Hematopoietic multipotent progenitor cell treated with erythropoietin and hydrocortisone succinate and interleukin-3 and kit ligand, for 15 days (in vitro differentiated cells): ENCODE measurements at regions not wholly inside any gene's neighbourhood (a gene's known extent, or its start where the extent isn't known, plus 50 kb on each side); places are given as distances from the start of the nearest gene placed in this dataset.
"Not testable (repeated sequence)": the region's sequence is repeated elsewhere in the genome, so short reads cannot be mapped to it uniquely, and the experiment has no call there.

Experiments
- DNase-seq: peaks from one replicate; pipeline ENCODE4 v3.0.0-alpha.2; 2015; ENCODE audit warnings: low spot score

DNA sequence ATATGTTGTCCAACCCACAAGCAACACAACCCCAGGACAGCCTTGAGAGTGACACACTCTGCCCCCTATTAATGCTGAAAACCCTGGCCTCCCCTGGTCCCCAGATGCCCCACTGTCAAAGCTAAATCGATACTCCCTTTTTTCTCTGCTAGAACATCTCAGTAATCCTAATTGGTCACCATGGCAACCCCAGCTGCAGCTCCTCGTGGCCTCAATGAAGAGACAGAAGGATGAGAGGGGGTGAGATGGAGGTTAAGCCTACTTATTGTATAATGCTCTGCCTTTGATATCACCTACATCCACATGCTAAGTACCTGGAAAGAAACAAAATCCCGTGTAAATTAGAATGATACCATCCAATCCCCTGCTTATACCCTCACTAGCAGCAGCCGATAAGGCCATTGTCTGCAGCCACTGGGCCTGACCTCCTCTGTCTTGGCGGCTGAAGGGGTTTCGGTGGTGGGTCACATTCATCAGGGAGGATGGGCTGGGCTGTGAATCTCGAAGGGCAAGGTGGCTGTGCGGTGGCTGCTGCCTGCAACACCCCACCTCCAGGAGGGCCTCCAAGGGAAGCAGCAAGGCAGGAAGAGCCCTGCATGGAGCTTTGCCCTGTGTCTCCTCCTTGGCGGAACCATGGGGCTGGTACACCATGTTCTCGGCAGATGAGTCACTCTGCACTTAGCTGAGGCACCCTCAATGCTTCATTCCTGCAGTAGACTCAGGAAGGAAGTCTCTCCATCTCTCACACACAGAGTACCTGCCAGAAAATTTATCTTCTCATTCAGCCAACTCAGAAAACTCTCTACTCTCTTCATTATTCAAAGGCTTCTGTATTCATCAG lies 399.5 kb downstream of the BUD13 start:
- DNase-seq = no peak

DNA sequence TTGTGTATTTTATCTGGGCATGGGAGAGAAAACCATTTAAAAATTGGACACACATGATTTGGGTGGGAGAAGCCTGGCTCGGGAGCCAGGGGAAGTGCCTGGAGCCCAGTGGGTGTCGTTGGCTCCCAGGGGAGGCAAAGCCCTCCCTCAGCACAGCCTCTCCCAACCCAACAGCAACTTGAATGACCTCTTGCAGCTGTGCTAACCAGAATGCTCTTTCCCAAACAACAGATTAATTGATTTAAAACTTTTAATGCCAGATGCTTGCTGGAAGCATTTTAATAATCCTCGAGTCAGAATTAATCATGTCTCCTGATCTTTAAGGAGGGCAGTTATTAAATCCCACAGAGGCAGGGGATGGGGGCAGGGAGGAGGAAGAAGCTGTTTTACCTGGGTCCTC lies 401.6 kb downstream of the BUD13 start:
- DNase-seq = no peak

DNA sequence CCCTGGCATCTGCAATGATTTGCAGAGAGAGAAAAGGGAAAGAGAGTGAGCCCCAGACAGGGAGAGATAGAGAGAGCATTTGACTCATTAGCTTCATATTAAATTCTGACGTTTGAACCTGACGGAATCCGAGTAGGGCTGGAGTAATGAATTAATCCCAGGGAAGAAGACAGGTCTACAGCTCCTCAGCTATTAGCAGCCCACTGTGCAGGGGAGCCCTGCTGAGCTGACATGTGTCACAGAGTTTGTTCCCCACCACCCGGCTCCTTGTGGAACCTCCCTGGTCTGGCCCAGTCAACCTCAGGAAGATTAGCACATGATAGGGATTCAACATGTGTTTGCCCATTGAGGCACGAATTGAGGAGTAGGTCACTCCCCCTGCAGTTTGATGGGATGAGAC lies 404.0 kb downstream of the BUD13 start:
- DNase-seq = no peak

DNA sequence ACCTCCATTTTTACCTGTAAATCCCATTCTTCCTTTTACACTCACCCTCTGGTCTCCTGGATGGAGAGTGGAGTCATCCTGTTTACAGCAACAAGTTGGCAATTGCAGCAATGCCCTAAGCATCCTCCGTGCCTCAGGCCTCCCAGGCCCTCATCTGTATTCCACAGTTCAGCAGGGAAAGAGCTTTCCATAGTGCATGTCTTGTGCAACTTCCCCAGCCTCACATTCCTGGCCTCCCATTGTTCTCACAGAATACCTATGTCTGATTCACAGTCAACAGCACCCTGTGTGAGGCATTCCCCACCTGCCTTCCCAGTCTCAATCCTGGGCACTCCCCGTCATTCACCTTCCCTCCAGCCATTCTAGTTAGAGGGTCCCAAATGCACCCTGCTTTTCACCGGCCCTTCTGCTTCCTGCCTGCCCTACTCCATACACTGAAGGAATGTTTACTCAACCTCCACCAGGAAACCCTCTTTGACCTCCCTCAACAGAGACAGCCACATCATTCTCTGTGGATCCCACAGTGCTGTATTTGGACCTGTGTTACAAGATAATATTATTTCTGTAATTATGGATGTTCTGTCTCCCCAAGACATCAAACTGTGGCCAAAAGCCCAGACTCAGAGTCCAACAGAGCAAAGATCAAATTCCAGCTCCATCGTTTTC lies 405.7 kb downstream of the BUD13 start:
- no peak for DNase-seq

DNA sequence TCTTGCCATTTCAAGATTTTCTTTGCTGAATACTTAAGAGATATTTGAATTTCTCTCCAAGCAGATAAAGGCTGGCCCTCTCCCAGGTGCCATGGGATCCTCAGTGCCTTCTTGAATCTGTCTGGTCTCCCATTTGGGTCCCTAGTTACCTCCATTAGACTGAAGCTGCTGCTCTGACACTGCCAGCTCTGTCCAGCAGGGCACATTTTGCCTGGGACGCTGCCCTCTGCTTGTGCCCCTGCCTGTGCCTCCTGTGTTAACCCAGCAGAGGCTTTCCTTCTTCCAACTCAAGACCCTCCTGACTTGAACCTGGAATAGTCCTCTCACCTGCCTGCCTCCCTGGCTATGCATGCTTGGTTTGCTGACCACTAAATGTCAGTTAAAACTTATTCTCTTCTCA lies 406.3 kb downstream of the BUD13 start:
- DNase-seq = no peak

DNA sequence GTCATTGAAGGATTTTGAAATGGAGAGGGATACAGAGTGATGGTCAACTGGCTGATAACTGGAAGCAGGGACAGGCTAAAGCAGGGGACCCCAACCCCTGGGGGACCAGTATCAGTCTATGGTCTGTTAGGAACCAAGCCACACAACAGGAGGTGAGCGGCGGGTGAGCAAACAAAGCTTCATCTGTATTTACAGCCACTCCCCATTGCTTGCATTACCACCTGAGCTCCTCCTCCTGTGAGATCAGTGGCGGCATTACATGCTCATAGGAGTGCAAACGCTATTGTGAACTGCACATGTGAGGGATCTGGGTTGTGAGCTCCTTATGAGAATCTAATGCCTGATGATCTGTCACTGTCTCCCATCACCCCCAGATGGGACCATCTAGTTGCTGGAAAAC lies 407.9 kb downstream of the BUD13 start:
- DNase-seq = not testable (repeated sequence)

DNA sequence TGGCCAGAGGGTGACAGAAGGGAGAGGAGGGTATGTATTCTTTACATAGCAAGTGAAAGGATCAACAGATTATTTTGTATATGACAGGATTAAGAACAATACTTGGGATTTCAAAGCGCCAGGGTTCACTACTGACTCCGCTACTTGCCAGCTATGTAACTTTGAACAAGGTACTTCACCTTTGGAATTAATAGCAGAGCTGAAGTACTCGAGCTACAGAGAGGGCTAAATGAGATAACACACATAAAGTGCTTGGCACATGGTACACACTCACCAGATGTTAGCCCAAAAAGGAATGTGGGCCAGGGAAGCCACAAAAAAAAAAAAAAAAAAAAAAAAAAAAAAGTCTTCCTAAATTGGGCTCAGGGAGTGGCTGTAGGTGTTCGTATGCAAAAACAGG lies 408.4 kb downstream of the BUD13 start:
- no peak for DNase-seq

DNA sequence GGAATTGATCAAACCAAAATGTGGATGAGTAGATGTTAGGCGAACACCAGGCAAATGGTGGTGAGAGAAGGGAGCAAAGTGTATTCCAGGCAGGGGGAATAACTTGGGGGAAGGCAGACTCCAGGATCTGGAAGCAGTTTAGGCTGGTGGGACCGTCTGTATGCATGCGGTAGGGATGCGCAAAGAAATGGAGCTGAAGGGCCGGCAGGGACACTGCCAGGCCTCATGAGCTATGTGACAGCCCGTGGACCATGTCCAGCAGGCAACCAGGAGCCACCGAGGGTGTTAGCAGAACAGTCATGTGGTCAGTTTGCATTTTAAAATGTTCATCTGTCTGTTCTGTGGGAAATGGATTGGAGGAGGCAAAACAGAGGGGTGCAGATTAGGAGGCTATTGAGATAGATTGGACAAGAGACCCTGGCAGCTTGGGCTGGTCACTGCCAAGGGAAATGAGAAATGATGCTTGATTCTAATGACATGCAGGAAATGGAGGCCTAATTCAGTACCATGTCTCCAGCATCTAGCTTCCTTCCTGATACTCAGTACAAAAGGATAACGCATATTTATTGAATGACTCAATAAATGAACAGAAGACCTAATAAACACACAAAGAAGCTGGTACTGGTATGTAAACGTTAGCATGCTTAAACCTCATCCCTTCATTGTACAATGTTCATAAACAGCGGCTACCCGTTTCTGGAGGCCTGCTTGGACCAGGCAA lies 412.4 kb downstream of the BUD13 start:
- no peak for DNase-seq

DNA sequence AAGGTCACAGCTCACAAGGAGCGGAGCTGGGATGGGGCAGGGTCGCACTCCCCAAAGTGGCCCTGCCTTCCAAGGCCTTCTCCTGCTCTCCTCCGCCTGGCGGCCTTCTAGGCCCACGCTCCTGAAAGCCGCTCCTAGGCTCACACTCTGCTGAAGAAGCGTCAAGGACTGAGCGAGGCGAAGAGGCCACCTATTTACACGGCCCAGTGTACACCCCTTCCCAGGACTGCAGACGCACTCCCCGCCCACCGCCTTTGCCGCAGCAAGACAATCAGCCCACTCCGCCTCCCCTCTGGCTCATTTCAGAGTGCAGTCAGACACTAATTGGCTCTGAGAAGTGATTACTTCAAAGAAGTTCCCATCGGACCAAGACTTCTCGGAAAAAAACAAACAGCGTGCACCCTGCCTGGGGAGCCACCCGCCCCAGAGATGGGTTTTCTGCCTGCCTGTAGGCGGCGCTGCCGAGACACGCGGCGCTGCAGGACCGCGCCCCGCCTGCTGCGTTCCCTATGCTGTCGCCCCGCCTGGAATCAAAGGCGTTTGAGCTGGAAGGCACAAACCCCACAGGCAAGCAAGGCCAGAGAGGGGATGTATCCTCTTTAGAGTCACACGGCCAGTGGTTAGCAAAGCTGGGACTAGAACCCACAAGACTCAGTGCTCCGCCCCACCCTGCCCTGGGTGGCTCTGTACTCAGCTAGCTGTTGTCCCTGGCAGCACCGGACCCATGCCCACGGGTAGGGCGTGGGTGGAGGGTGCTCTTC lies 414.8 kb downstream of the BUD13 start:
- DNase-seq = peak; percentile 9

DNA sequence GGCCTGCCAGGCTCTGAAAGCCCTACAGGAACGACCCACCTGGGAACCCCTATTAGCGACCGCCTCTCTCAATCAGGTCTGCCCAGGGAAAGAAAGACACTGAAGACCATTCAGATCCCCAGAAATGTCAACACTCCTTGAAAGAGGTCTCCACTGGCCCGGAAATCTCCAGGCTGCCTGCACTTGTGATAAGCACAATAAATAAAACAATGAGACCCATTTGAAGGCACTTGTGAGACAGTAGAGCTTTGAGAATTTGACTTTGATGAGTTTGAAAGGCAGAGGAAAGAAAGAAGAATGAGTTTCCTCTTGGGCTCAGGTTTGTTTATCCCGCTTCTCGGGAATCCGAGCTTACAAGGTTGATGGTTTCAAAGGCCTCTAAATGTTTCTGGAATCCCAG lies 416.3 kb downstream of the BUD13 start:
- DNase-seq = no peak

DNA sequence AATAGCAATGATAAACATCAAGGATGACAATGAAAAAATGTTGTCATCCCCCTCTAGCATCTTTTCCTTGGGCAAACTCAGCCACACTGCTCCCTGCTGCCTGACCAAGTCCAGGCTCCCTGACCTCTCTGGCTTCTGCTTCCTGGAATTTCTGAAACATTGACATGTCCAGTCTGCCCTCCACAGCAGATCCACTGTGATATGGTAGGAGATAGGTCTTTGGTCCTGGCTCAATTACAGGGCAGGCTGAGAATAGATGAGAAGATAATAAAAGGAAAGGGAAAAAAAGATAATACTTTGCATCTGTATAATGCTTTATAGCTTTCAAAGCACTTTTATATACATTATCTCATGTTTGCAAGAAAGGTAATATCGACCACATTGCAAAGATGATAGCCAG lies 417.7 kb downstream of the BUD13 start:
- DNase-seq = no peak

DNA sequence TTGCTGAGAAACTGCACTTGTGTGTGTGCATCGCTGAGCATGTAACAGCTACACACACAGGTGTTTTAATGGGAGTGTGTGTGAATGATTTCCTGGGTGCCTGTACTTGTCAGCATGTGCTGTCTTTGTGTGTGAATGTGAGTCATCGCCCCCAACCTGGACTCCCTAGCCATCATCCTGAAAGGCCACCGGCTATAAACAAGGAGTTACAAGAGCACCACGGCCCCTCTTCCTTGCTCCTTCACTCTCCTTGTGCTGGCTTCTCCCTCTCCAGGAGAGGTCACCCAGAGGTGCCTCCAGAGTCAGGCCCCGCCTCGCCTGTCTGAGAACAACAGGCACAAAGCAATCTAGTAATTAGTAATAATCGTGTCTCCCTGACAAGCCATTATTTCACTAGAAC lies 419.2 kb downstream of the BUD13 start:
- DNase-seq = no peak

DNA sequence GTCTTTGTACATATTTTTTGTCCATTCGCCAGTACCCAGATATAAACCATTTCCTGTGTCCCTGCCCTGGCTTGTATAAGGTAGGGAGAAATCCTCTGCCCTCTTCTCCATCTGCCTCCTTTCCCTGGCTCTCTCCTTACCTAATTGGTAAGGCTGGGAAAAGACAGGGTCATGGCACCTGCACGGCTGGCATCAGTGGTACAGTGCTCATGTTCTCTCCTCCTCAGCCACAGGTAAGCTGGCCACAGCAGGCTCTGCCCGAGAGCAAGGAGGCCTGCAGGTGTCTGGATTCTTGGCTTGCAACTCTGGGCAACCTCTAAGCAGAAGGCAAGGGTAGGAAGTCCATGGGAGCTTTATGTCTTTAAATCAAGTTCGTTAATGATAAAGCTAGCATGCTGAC lies 419.9 kb downstream of the BUD13 start:
- DNase-seq = no peak

DNA sequence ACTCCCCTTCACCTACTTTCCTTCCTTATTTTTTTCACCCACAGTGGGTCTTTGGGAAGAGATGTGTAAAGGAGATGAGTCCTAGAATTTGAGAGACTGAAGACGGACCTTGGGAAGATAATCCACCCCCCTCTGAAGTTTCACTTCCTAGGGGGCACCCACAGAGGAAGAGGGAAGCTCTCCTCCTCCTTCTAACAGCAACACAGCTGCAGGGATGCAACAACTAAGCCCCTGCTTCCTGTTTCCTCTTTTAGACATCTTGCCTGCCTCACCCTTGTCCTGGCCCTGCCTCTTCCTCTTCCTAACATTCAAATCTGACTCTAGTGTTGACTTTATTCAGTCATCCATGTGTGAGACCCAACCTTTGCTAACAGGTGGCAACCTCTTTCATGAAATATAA lies 424.6 kb downstream of the BUD13 start:
- no peak for DNase-seq

DNA sequence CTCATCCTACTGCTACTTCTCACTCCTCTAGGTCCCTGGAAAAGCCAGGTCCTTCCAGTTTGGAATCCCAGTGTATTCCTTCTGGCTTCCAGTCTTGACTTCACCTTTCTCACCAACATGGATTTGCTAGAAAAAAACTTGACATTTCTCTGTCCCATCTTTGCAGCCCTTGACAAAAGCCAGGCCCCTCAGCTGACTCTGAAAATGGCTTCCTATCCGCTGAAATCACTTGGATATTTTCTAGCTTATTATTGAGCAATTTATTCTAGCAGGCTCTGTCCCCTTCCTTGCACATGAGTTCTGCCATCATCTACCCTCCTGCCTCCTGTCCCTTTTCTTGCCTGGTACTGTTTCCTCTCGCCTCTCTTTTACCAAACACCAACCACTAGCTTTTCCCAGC lies 427.2 kb downstream of the BUD13 start:
- DNase-seq = no peak

DNA sequence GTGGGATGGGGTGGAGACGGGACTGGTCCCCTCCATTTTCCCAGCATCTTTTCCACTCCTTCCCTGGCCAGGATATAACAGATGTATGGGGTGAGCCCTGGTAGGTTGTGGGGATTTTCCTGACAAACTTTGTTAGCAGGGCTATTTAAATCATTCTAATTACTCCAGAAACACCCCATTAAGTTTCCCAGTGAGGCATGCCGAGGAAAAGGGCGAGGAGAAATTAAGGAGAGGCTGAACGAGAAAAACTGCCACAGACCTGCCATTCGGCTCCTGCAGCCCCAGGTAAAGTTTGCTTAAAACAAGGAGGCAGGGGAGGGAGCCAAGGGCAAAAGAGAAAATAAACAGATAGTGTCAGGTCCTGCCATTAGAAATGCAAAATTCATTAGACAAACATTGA lies 428.2 kb downstream of the BUD13 start:
- no peak for DNase-seq

DNA sequence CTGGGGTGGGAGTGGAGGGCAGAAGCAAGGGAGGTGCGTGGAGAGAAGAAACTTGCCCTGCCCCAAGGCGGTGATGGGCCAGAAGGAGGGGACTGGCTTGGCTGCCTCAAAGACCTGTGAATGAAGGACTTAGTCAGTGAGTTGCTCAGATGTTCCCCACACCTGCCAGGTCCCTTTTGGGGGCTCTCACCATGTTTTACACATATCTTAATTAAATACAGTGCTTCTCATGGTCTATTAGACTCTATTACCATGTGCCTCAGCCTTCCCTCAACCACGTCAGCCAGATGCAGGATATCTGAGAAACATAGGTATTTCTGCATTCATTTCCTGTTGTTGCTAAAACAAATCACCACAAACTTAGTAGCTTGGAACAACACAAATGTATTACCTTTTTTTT lies 429.5 kb downstream of the BUD13 start:
- no peak for DNase-seq

DNA sequence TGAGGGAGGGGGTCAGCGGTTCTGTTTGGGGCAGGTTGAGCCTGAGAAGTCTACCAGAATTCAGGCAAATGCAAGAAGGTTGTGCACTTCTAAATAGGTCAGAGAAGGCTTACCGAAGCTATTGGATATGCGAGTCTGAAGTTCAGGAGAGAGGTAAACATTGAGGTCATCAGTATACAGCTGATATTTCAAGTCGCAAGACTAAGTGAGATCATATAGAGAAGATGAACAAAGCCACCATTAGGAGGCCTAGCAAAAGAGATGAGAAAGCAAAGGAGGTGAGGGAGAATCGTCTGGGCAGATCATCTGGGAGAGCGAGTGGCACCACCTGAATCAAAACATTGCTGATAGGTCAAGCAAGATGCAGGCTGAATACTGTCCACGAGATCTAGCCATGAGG lies 430.6 kb downstream of the BUD13 start:
- no peak for DNase-seq

DNA sequence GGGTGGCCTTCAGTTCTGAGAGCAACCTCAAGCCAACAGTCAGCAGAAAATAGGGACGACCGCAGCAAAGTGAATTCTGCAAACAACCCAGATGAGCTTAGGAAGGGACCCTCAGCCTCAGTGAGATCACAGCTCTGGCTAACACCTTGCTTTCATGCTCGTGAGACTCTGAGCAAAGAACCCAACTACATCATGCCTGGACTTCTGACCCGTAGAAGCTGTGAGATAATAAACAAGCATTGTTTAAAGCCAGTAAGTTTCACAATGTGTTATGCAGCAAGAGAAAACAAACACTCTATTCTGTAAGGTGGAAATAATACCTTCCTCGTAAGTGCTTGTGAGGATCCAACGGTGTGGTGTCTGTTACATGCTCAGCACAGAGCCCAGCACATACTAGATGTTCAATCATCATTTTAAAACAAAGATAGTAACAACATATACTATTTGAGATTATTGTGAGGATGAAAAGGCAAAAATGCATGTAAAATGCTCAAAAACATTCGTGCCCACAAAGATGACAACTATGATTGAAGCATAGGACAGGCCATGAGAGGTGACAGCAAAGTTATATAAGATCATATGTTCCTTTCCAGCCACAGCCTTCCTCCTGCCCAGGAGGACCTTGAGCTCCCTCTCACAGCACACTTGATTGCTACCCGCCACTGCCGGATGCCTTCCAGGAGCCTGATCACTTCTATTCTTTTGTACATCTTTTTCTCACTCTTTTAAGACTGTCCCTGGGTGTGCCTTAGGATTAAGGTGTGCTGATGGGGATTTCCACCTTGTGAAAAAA lies 433.3 kb downstream of the BUD13 start:
- DNase-seq = no peak

DNA sequence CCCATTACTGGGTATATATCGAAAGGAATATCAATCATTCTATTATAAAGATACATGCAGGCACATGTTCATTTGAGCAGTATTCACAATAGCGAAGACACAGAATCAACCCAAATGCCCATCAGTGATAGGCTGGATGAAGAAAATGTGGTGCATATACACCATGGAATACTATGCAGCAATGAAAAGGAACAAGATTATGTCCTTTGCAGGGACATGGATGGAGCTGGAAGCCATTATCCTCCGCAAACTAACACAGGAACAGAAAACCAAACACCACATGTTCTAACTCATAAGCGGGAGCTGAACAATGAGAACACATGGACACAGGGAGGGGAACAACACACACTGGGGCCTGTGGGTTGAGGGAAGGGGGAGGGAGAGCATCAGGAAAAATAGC lies 434.3 kb downstream of the BUD13 start:
- not testable (repeated sequence) for DNase-seq

DNA sequence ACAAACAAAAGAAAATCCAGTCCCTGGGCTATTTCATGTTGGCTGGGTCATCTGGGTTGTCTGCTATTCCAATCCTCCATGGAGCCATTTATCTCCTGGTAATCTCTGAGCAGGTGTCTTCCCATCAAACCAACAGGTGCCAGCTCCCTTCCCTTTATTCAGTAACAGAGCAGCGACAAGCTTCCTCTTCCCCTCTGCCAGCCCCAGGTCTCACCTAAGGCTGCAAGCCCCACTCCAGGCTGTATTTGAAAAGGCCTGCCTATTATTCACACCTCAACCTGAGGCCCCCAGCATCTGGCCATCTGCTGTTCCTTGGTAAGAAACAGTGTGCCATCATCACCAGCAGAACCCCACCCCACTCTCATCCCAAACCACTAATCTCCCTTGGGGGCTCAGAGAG lies 436.2 kb downstream of the BUD13 start:
- no peak for DNase-seq

DNA sequence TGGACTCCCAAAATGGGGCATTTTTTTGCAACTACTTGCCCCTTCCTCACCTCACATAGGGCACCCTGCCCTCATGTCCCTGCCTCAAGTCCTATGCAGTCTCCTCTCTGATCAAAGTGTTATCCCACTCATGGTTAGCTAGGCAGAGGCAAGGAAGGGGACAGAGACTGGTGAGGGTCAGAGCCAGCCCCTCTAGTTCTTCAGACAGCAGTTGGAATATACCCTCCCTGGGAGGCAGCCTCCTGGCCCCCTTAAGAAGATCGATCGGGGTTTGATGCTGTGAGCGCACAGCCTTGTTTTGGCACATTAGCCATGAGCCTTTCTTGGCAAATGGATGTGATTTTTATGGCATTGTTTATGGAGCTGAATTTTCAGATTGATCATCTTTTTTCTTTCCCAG lies 436.9 kb downstream of the BUD13 start:
- DNase-seq = no peak
